ENCODE measurements at regions not wholly inside any gene's neighbourhood (a gene's known extent, or its start where the extent isn't known, plus 50 kb on each side); places are given as distances from the start of the nearest gene placed in this dataset.
"Not testable (repeated sequence)": the region's sequence is repeated elsewhere in the genome, so short reads cannot be mapped to it uniquely, and the experiment has no call there.

- H3K4me3 ChIP-seq (ENCODE audit: low read depth, low read length) = no peak overlapping the region
- no peak for TF ChIP-seq CTCF (IDR thresholded peaks at IDR 0.05; ENCODE audit: control insufficient read depth, extremely low read depth, insufficient read depth)
- no peak for DNase-seq (ENCODE audit: low read depth)
Observed at GRCh38 chr6:90364286-90364685, 67.6 kb upstream of the BACH2 start.

GRCh38 chr6:90362318-90362717, 65.7 kb upstream of the BACH2 start:
- H3K4me3 ChIP-seq (ENCODE audit: low read depth, low read length) = no peak overlapping the region
- TF ChIP-seq CTCF (IDR thresholded peaks at IDR 0.05; ENCODE audit: control insufficient read depth, extremely low read depth, insufficient read depth) = no peak
- no peak for DNase-seq (ENCODE audit: low read depth)

- TF ChIP-seq CTCF (IDR thresholded peaks at IDR 0.05; ENCODE audit: control insufficient read depth, extremely low read depth, insufficient read depth) = no peak
- H3K4me3 ChIP-seq (ENCODE audit: low read depth, low read length) = no peak overlapping the region
- DNase-seq (ENCODE audit: low read depth) = no peak
Observed at GRCh38 chr6:90361174-90361573, 64.5 kb upstream of the BACH2 start.

GRCh38 chr6:90358036-90358770, 61.6 kb upstream of the BACH2 start:
- H3K4me3 ChIP-seq (ENCODE audit: low read depth, low read length) = not testable (repeated sequence)
- peak; percentile 50 for DNase-seq (ENCODE audit: low read depth)

- H3K4me3 ChIP-seq (ENCODE audit: low read depth, low read length) = no peak overlapping the region
- DNase-seq (ENCODE audit: low read depth) = no peak
- TF ChIP-seq CTCF (IDR thresholded peaks at IDR 0.05; ENCODE audit: control insufficient read depth, extremely low read depth, insufficient read depth) = no peak
Observed at GRCh38 chr6:90356012-90356421, 59.4 kb upstream of the BACH2 start.

- H3K4me3 ChIP-seq (ENCODE audit: low read depth, low read length) = no peak overlapping the region
- TF ChIP-seq CTCF (IDR thresholded peaks at IDR 0.05; ENCODE audit: control insufficient read depth, extremely low read depth, insufficient read depth) = no peak
- DNase-seq (ENCODE audit: low read depth) = no peak
Observed at GRCh38 chr6:90354961-90355360, 58.3 kb upstream of the BACH2 start.

GRCh38 chr6:90351696-90352095, 55.1 kb upstream of the BACH2 start:
- H3K4me3 ChIP-seq (ENCODE audit: low read depth, low read length) = no peak overlapping the region
- DNase-seq (ENCODE audit: low read depth) = no peak

More at GRCh38 chr6:90351696-90352095, 55.1 kb upstream of the BACH2 start:
- no peak for TF ChIP-seq CTCF (IDR thresholded peaks at IDR 0.05; ENCODE audit: control insufficient read depth, extremely low read depth, insufficient read depth)
